ENCODE measurements at regions not wholly inside any gene's neighbourhood (a gene's known extent, or its start where the extent isn't known, plus 50 kb on each side); places are given as distances from the start of the nearest gene placed in this dataset.
A peak's percentile ranks its signal among the peaks of the same experiment; 100 is the strongest.
"Not testable (repeated sequence)": the region's sequence is repeated elsewhere in the genome, so short reads cannot be mapped to it uniquely, and the experiment has no call there.

GRCh38 chr15:91356083-91356482 lies 256.0 kb downstream of the SV2B start:
- no peak for FAIRE-seq

GRCh38 chr15:91357011-91357410 lies 257.0 kb downstream of the SV2B start:
- DNase-seq (ENCODE audit: insufficient read length, low spot score) (no peak), FAIRE-seq (no peak)
- no peak for TF ChIP-seq POLR2A (IDR thresholded peaks at IDR 0.05; ENCODE audit: low read depth, low read length)

More at GRCh38 chr15:91356083-91356482, 256.0 kb downstream of the SV2B start:
- TF ChIP-seq POLR2A (IDR thresholded peaks at IDR 0.05; ENCODE audit: low read depth, low read length), result no peak
- DNase-seq (ENCODE audit: insufficient read length, low spot score), result no peak

GRCh38 chr15:91357486-91357885 lies 257.4 kb downstream of the SV2B start:
- FAIRE-seq (no peak), DNase-seq (ENCODE audit: insufficient read length, low spot score) (no peak)
- no peak for TF ChIP-seq POLR2A (IDR thresholded peaks at IDR 0.05; ENCODE audit: low read depth, low read length)

GRCh38 chr15:91358405-91358804 lies 258.3 kb downstream of the SV2B start:
- FAIRE-seq (no peak), DNase-seq (ENCODE audit: insufficient read length, low spot score) (no peak)
- TF ChIP-seq POLR2A (IDR thresholded peaks at IDR 0.05; ENCODE audit: low read depth, low read length), result no peak

GRCh38 chr15:91361696-91362095 lies 261.6 kb downstream of the SV2B start:
- FAIRE-seq; DNase-seq (ENCODE audit: insufficient read length, low spot score): not testable (repeated sequence)

- TF ChIP-seq POLR2A (IDR thresholded peaks at IDR 0.05; ENCODE audit: low read depth, low read length), result no peak
- no peak for DNase-seq (ENCODE audit: insufficient read length, low spot score)
- no peak for FAIRE-seq
These were observed 266.1 kb downstream of the SV2B start for GRCh38 chr15:91366111-91366510.

GRCh38 chr15:91368611-91369010 lies 268.6 kb downstream of the SV2B start:
- FAIRE-seq (no peak), DNase-seq (ENCODE audit: insufficient read length, low spot score) (no peak)
- no peak for TF ChIP-seq POLR2A (IDR thresholded peaks at IDR 0.05; ENCODE audit: low read depth, low read length)

GRCh38 chr15:91369823-91370222 lies 269.8 kb downstream of the SV2B start:
- no peak for TF ChIP-seq POLR2A (IDR thresholded peaks at IDR 0.05; ENCODE audit: low read depth, low read length)
- FAIRE-seq (no peak), DNase-seq (ENCODE audit: insufficient read length, low spot score) (no peak)

- FAIRE-seq; DNase-seq (ENCODE audit: insufficient read length, low spot score): not testable (repeated sequence)
These were observed 271.3 kb downstream of the SV2B start for GRCh38 chr15:91371345-91371744.

GRCh38 chr15:91374336-91374735 lies 274.3 kb downstream of the SV2B start:
- DNase-seq (ENCODE audit: insufficient read length, low spot score), result no peak
- FAIRE-seq, result no peak
- TF ChIP-seq POLR2A (IDR thresholded peaks at IDR 0.05; ENCODE audit: low read depth, low read length), result no peak

- no peak for TF ChIP-seq POLR2A (IDR thresholded peaks at IDR 0.05; ENCODE audit: low read depth, low read length)
- FAIRE-seq (no peak), DNase-seq (ENCODE audit: insufficient read length, low spot score) (no peak)
These were observed 276.0 kb downstream of the SV2B start for GRCh38 chr15:91376038-91376437.

- no peak for TF ChIP-seq POLR2A (IDR thresholded peaks at IDR 0.05; ENCODE audit: low read depth, low read length)
- no peak for FAIRE-seq
- no peak for DNase-seq (ENCODE audit: insufficient read length, low spot score)
These were observed 280.1 kb downstream of the SV2B start for GRCh38 chr15:91380114-91380513.

- DNase-seq (ENCODE audit: insufficient read length, low spot score) (no peak), FAIRE-seq (no peak)
- no peak for TF ChIP-seq POLR2A (IDR thresholded peaks at IDR 0.05; ENCODE audit: low read depth, low read length)
These were observed 283.5 kb downstream of the SV2B start for GRCh38 chr15:91383532-91383931.

GRCh38 chr15:91384189-91384730 lies 284.2 kb downstream of the SV2B start:
- FAIRE-seq (no peak), DNase-seq (ENCODE audit: insufficient read length, low spot score) (no peak)
- no peak for TF ChIP-seq POLR2A (IDR thresholded peaks at IDR 0.05; ENCODE audit: low read depth, low read length)

- FAIRE-seq (no peak), DNase-seq (ENCODE audit: insufficient read length, low spot score) (peak; percentile 2)
- no peak for TF ChIP-seq POLR2A (IDR thresholded peaks at IDR 0.05; ENCODE audit: low read depth, low read length)
These were observed 285.3 kb downstream of the SV2B start for GRCh38 chr15:91385311-91385710.

GRCh38 chr15:91393186-91393585 lies 293.1 kb downstream of the SV2B start:
- no peak for TF ChIP-seq POLR2A (IDR thresholded peaks at IDR 0.05; ENCODE audit: low read depth, low read length)
- FAIRE-seq (no peak), DNase-seq (ENCODE audit: insufficient read length, low spot score) (no peak)

All from H54 (cell line).